ENCODE measurements at regions not wholly inside any gene's neighbourhood (a gene's known extent, or its start where the extent isn't known, plus 50 kb on each side); places are given as distances from the start of the nearest gene placed in this dataset.

- TF ChIP-seq ZNF76 (tag by site-specific recombination; IDR thresholded peaks at IDR 0.05; ENCODE audit: borderline replicate concordance, low read depth) (no peak), ZNF623 (tag by site-specific recombination; IDR thresholded peaks at IDR 0.05) (no peak), ZNF510 (tag by site-specific recombination; IDR thresholded peaks at IDR 0.05; ENCODE audit: insufficient replicate concordance) (no peak), ZNF394 (tag by site-specific recombination; IDR thresholded peaks at IDR 0.05; ENCODE audit: borderline replicate concordance) (no peak), ZNF677 (tag by site-specific recombination; IDR thresholded peaks at IDR 0.05) (no peak)
- TF ChIP-seq, protein P1, sequence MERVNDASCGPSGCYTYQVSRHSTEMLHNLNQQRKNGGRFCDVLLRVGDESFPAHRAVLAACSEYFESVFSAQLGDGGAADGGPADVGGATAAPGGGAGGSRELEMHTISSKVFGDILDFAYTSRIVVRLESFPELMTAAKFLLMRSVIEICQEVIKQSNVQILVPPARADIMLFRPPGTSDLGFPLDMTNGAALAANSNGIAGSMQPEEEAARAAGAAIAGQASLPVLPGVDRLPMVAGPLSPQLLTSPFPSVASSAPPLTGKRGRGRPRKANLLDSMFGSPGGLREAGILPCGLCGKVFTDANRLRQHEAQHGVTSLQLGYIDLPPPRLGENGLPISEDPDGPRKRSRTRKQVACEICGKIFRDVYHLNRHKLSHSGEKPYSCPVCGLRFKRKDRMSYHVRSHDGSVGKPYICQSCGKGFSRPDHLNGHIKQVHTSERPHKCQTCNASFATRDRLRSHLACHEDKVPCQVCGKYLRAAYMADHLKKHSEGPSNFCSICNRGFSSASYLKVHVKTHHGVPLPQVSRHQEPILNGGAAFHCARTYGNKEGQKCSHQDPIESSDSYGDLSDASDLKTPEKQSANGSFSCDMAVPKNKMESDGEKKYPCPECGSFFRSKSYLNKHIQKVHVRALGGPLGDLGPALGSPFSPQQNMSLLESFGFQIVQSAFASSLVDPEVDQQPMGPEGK (tag by site-specific recombination; IDR thresholded peaks at IDR 0.05): no peak
Measured at GRCh38 chr13:80704369-80704768, 363.4 kb upstream of the SPRY2 start.
